Ovary (tissue), 7 donors: ENCODE measurements at regions not wholly inside any gene's neighbourhood (a gene's known extent, or its start where the extent isn't known, plus 50 kb on each side); places are given as distances from the start of the nearest gene placed in this dataset.

ENCODE experiments used
- DNase-seq, 5 donors: peaks; one replicate each; pipeline ENCODE4 v3.0.0-alpha.2; 2019 to 2020
- H3K27ac ChIP-seq, 2 donors: fragments of 200-600 bp; one replicate each; pipeline versions ENCODE4 v1.5.1 to v1.8.0; 2019 to 2022
- H3K27me3 ChIP-seq: fragments of 200-600 bp; one replicate; pipeline ENCODE4 v1.8.0; 2022
- H3K36me3 ChIP-seq: fragments of 200-600 bp; sonication (generic); one replicate; pipeline ENCODE4 v1.5.1; 2019
- H3K4me1 ChIP-seq: one replicate; pipeline ENCODE4 v1.8.1; 2013; ENCODE audit warnings: mild to moderate bottlenecking, moderate library complexity; ENCODE audit not compliant: insufficient read depth
- H3K4me3 ChIP-seq: fragments of 200-600 bp; sonication (generic); one replicate; pipeline ENCODE4 v1.5.1; 2017
- H3K9me3 ChIP-seq, 2 donors: fragments of 200-600 bp in 1 of 2; sonication (generic) in 1 of 2; one replicate each; pipeline versions ENCODE4 v1.5.1 to v1.8.1; 2013 to 2019; ENCODE audit warnings: mild to moderate bottlenecking in 1 of 2, moderate library complexity in 1 of 2
- EP300 ChIP-seq: sonication (generic); formaldehyde crosslinking; IDR thresholded peaks from one replicate; pipeline ENCODE4 v1.6.1; 2017; ENCODE audit warnings: antibody characterized with exemption
- POLR2A ChIP-seq: fragments of 450-650 bp; IDR thresholded peaks from one replicate; pipeline ENCODE4 v1.6.1; 2017; ENCODE audit warnings: antibody characterized with exemption, mild to moderate bottlenecking, moderate library complexity
- WGBS, 3 donors: extraction: QIAGEN DNeasy Blood & Tissue Kit in 1 of 3; methylation state at CpG; one replicate each; pipeline versions ENCODE4 v1.1.5 to v1.1.7; 2013 to 2017; 5-methylcytosine and 5-hydroxymethylcytosine counted together
- intact Hi-C, 4 donors: fragments of 100-400 bp; cut with DNase I; formaldehyde crosslinking; loops; one replicate each; pipeline versions ENCODE4 v1.11.0 to v1.15.1; 2022 to 2023
- TF ChIP-seq, protein P1 (sequence below), 3 donors: fragments of 450-650 bp in 2 of 3; fragments of 200-600 bp in 1 of 3; IDR thresholded peaks; one replicate each; pipeline versions ENCODE4 v1.5.1 to v1.8.0; 2016 to 2022; ENCODE audit warnings: antibody characterized with exemption in 3 of 3, mild to moderate bottlenecking in 1 of 3
- donor health status: DM: no; HTN: no; CAD: no; lungs with moderate emphysema.
- donor health status: DM: no; HTN: no; CAD: no.
- donor health status: Bipolar disorder and iron deficiency.
- donor health status: DM: no; HTN: no; CAD: no.
- donor health status: DM: yes; HTN: yes; CAD: no.

DNA sequence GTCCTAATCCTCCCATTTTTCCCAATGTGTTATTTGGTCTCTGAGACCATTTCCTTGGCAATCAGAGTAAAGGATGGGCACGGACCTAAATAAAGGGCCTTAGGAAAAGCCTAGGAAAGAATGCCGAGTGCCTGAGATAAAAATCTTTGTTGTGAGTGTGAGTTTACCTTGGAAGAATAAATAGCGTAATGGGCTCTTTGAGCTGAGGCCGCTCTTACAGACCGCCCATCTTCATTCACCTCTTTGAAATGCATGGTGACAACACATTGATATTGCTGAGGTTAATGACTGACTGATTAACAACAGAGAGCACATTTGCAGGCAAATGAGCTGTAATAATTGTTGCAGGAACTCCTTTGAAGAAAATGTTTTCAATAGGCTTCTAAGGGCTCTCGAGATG lies 1967.1 kb upstream of the WWC1 start:
- TF ChIP-seq, protein P1, sequence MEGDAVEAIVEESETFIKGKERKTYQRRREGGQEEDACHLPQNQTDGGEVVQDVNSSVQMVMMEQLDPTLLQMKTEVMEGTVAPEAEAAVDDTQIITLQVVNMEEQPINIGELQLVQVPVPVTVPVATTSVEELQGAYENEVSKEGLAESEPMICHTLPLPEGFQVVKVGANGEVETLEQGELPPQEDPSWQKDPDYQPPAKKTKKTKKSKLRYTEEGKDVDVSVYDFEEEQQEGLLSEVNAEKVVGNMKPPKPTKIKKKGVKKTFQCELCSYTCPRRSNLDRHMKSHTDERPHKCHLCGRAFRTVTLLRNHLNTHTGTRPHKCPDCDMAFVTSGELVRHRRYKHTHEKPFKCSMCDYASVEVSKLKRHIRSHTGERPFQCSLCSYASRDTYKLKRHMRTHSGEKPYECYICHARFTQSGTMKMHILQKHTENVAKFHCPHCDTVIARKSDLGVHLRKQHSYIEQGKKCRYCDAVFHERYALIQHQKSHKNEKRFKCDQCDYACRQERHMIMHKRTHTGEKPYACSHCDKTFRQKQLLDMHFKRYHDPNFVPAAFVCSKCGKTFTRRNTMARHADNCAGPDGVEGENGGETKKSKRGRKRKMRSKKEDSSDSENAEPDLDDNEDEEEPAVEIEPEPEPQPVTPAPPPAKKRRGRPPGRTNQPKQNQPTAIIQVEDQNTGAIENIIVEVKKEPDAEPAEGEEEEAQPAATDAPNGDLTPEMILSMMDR (IDR thresholded peaks at IDR 0.05): no peak
- TF ChIP-seq POLR2A (no peak), EP300 (no peak)
- DNase-seq: no peak
- no peaks in the 10 kb centered on the region for H3K4me1 ChIP-seq
- H3K27ac ChIP-seq: no peak overlapping the region
- intact Hi-C loops: no loop called here
- 78 to 84% (median 81%) methylated on average over 6 of the region's 6 CpGs for WGBS, 3 donors
- H3K27me3 ChIP-seq: no peaks in the 10 kb centered on the region
- H3K36me3 ChIP-seq: no peaks in the 10 kb centered on the region
- H3K9me3 ChIP-seq: no peaks in the 10 kb centered on the region
- H3K4me3 ChIP-seq: no peak overlapping the region

DNA sequence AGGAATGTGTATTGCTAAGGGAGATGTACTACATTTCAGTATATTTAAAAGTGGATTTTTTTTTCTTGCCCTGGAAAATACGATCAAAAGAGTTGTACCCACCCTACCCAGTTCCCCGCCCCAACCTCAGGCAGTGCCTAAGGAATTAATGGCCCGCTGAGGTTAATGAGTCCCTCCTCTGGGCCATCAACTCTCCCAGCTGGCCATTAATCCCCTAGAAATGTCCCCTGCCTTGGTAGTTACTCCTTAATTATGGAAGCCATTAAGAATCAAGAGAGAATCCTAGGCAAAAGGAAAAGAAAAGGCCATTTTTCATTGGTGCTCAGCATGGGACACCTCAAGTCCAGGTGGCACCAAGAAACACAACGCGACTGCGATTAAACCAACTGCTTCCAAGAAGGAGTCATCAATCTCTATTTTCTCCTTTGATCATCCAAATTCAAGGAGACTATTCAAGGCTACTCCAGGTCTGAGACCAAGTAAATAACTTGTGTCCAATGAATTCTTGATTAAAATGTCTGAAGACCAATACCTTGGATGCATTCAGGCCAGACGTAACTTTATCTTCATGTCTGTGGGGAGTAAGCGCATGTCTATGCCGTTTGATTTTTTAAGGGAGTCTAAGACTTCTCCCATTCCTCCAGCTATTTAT lies 1962.2 kb upstream of the WWC1 start:
- Histone ChIP-seq H3K4me3 (no peak overlapping the region), H3K9me3 (no peaks in the 10 kb centered on the region), H3K4me1 (no peaks in the 10 kb centered on the region), H3K27ac (no peak overlapping the region), H3K27me3 (no peaks in the 10 kb centered on the region), H3K36me3 (no peaks in the 10 kb centered on the region)
- DNase-seq: no peak
- intact Hi-C loops: no loop called here
- no peak for TF ChIP-seq POLR2A
- no peak for TF ChIP-seq EP300
- TF ChIP-seq, protein P1 (IDR thresholded peaks at IDR 0.05): no peak
- 60 to 75% (median 67%) methylated on average over 9 of the region's 9 CpGs for WGBS, 3 donors

DNA sequence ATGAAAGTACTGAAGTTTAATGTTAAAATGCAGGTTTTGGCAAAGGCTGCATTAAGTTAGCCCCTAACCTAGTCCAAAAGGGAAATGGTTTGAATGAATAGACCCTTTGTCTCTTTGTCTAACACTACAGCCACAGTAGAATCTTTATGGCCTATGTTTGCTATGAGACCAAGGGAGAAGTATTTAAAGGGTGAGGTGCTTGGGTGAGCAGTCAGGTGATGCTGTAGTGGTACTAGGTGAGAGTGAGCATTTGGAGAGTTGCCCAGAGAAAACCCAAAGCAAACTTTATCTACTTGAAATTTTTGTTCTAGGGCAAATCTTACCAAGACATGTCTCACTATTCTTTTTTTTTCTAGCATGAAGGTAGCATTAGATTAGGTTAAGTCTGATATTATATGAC lies 1961.4 kb upstream of the WWC1 start:
- Histone ChIP-seq H3K4me1 (no peaks in the 10 kb centered on the region), H3K9me3 (no peaks in the 10 kb centered on the region), H3K36me3 (no peaks in the 10 kb centered on the region), H3K27ac (no peak overlapping the region), H3K27me3 (no peaks in the 10 kb centered on the region), H3K4me3 (no peak overlapping the region)
- intact Hi-C loops: no loop called here
- TF ChIP-seq EP300 (no peak), POLR2A (no peak)
- TF ChIP-seq, protein P1 (IDR thresholded peaks at IDR 0.05): no peak
- no peak for DNase-seq

DNA sequence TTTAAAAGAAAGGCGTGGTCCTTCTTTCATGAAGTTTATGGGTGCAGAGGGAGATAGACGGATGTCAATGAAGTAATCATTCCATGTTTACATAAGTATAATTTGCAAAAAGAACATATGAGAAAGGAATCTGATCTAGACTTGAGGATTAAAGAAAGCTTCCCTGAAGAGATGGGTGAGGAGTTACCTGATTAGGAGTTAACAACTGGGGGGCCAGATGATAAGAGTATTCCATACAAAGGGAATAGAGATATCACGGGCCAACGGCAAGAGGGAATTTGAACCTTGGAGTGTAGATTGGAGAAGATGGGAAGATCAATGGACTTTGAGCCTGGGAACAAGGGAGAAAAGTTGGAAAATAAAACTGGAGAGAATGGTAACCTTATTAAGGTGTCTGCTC lies 1959.9 kb upstream of the WWC1 start:
- no peaks in the 10 kb centered on the region for H3K27me3 ChIP-seq
- intact Hi-C loops: no loop called here
- no peak overlapping the region for H3K27ac ChIP-seq
- H3K36me3 ChIP-seq: no peaks in the 10 kb centered on the region
- WGBS, 3 donors: 81 to 96% (median 87%) methylated on average over 4 of the region's 4 CpGs
- DNase-seq: no peak
- H3K4me3 ChIP-seq: no peak overlapping the region
- TF ChIP-seq POLR2A (no peak), EP300 (no peak)
- TF ChIP-seq, protein P1 (IDR thresholded peaks at IDR 0.05): no peak
- no peaks in the 10 kb centered on the region for H3K4me1 ChIP-seq
- no peaks in the 10 kb centered on the region for H3K9me3 ChIP-seq
